K562 (cell line): ENCODE measurements at regions not wholly inside any gene's neighbourhood (a gene's known extent, or its start where the extent isn't known, plus 50 kb on each side); places are given as distances from the start of the nearest gene placed in this dataset.

Experiments used
- ATAC-seq: fragments of 200-7000 bp; cut with Tn5 transposase; 3 replicates; pipeline ENCODE4 v1.9.1; 2020; ENCODE audit warnings: moderate library complexity
- BruUV-seq: library from RNA; stranded (reverse); fragments of 400-500 nt; replicated peaks from 2 replicates; lab custom pipeline; 2021; lab: Mats Ljungman, UMichigan
- CTCF ChIA-PET: fragments of 300-600 bp; formaldehyde crosslinking; extraction: SDS; loops from one replicate; lab custom pipeline; 2021; ENCODE audit warnings: low intra/inter-chr PET ratio; lab: Yijun Ruan, JAX
- POLR2A ChIA-PET: fragments of 300-600, 350-650 bp; sonication (Branson Sonifier 250); formaldehyde crosslinking; extraction: SDS; loops from one replicate; lab custom pipeline; 2021; ENCODE audit warnings: antibody characterized with exemption, inconsistent platforms; lab: Yijun Ruan, JAX
- DNase-seq, 4 experiments: peaks; one replicate each; pipeline versions ENCODE4 v3.0.0 to v3.0.0-alpha.2; 2011 to 2018; ENCODE audit warnings: low spot score in 3 of 4, mixed read lengths in 3 of 4; ENCODE audit errors: extremely low read depth in 1 of 4
- FAIRE-seq: peaks from 2 replicates; lab custom pipeline; 2011; peaks lifted over from hg19 to GRCh38; lab: Jason Lieb, UNC
- H2AFZ ChIP-seq: 2 replicates; pipeline ENCODE4 v1.6.0; 2011; ENCODE audit warnings: low read depth, low read length, control low read depth, inconsistent platforms
- H3K27ac ChIP-seq: fragments of 200-600 bp; 3 replicates; pipeline ENCODE4 v1.8.0; 2011; ENCODE audit warnings: low read depth, mild to moderate bottlenecking, control low read depth, inconsistent platforms, low read length, moderate library complexity, mixed read lengths; ENCODE audit errors: extremely low read depth
- H3K27me3 ChIP-seq, 2 experiments: fragments of 300-600 bp in 1 of 2; 2 replicates in 1 of 2; 3 replicates in 1 of 2; pipeline versions ENCODE4 v1.6.0 to v1.8.0; 2011; ENCODE audit warnings: inconsistent platforms in 2 of 2, low read length in 2 of 2, mild to moderate bottlenecking in 1 of 2, mixed read lengths in 1 of 2, moderate library complexity in 1 of 2; ENCODE audit not compliant: control insufficient read depth in 2 of 2, insufficient read depth in 2 of 2
- H3K36me3 ChIP-seq: fragments of 300-600 bp; 3 replicates; pipeline ENCODE4 v1.8.0; 2011; ENCODE audit warnings: mild to moderate bottlenecking, low read length, inconsistent platforms; ENCODE audit not compliant: control insufficient read depth, insufficient read depth
- H3K4me1 ChIP-seq, 2 experiments: fragments of 200-600 bp in 1 of 2; replicated peaks in 1 of 2; 2 replicates in 1 of 2; 3 replicates in 1 of 2; pipeline versions ENCODE4 v1.5.1 to v1.8.0; 2011; ENCODE audit warnings: inconsistent platforms in 2 of 2, low read length in 2 of 2, mild to moderate bottlenecking in 1 of 2, mixed read lengths in 1 of 2, moderate library complexity in 1 of 2; ENCODE audit not compliant: control insufficient read depth in 2 of 2, insufficient read depth in 2 of 2
- H3K4me2 ChIP-seq: 2 replicates; pipeline ENCODE4 v1.6.1; 2011; ENCODE audit warnings: low read length, control low read depth, inconsistent platforms, mixed read lengths; ENCODE audit not compliant: insufficient read depth
- H3K4me3 ChIP-seq: fragments of 200-600 bp; sonication (generic), shearing (Covaris generic); 2 replicates; pipeline ENCODE4 v1.5.1; 2016; ENCODE audit warnings: control low read depth, inconsistent platforms
- H3K79me2 ChIP-seq: fragments of 200-600 bp; 3 replicates; pipeline ENCODE4 v1.8.0; 2011; ENCODE audit warnings: low read length, inconsistent platforms; ENCODE audit not compliant: control insufficient read depth, insufficient read depth
- H3K9ac ChIP-seq, 2 experiments: 2 replicates each; pipeline versions ENCODE4 v1.6.0 to v1.6.1; 2011; ENCODE audit warnings: low read depth in 2 of 2, low read length in 2 of 2, control low read depth in 1 of 2, inconsistent platforms in 1 of 2, mild to moderate bottlenecking in 1 of 2, mixed read lengths in 1 of 2; ENCODE audit not compliant: insufficient read depth in 1 of 2
- H3K9me1 ChIP-seq: one replicate; pipeline ENCODE4 v1.6.0; 2011; ENCODE audit warnings: inconsistent platforms, mild to moderate bottlenecking, low read length, moderate library complexity; ENCODE audit not compliant: control insufficient read depth, insufficient read depth
- H3K9me3 ChIP-seq: replicated peaks from 2 replicates; pipeline ENCODE4 v1.5.1; 2011; ENCODE audit warnings: low read depth, low read length, inconsistent platforms; ENCODE audit not compliant: control insufficient read depth, insufficient read depth
- H4K20me1 ChIP-seq: replicated peaks from 2 replicates; pipeline ENCODE4 v1.6.1; 2011; ENCODE audit warnings: low read length, inconsistent platforms, mixed read lengths; ENCODE audit not compliant: control insufficient read depth, insufficient read depth
- BACH1 ChIP-seq: fragments of 200-800 bp; sonication (Bioruptor generic); IDR thresholded peaks from 2 replicates; pipeline ENCODE4 v1.6.1; 2016; ENCODE audit warnings: missing genetic modification characterization, missing compliant biosample characterization
- MAFK ChIP-seq: IDR thresholded peaks from 2 replicates; pipeline ENCODE4 v1.6.1; 2011; ENCODE audit warnings: low read length, improper control_type of control experiment
- PCBP1 ChIP-seq: fragments of 200-400 bp; formaldehyde crosslinking; IDR thresholded peaks from 2 replicates; pipeline ENCODE4 v1.6.1; 2018; ENCODE audit warnings: mild to moderate bottlenecking, low read depth, low read length; ENCODE audit not compliant: poor library complexity, severe bottlenecking
- POLR2AphosphoS2 ChIP-seq: IDR thresholded peaks from 2 replicates; pipeline ENCODE4 v1.6.1; 2012; ENCODE audit warnings: low read length, improper control_type of control experiment
- RFX1 ChIP-seq: fragments of 450-650 bp; IDR thresholded peaks from 2 replicates; pipeline ENCODE4 v1.6.1; 2016; ENCODE audit warnings: mild to moderate bottlenecking, moderate library complexity
- SMARCC2 ChIP-seq: fragments of 450-650 bp; IDR thresholded peaks from 2 replicates; pipeline ENCODE4 v1.6.1; 2017; ENCODE audit warnings: antibody characterized with exemption, moderate library complexity, mild to moderate bottlenecking, low read depth
- SRSF7 ChIP-seq: fragments of 200-400 bp; formaldehyde crosslinking; optimal IDR thresholded peaks from 2 replicates; pipeline ENCODE3; 2017; ENCODE audit warnings: mild to moderate bottlenecking, low read depth, low read length
- TRIM24 ChIP-seq, 2 experiments: fragments of 450-650 bp; IDR thresholded peaks; 2 replicates each; pipeline ENCODE4 v1.6.1; 2016
- ZNF224 ChIP-seq: sonication (generic); formaldehyde crosslinking; IDR thresholded peaks from 2 replicates; pipeline ENCODE4 v1.8.0; 2022; ENCODE audit warnings: mild to moderate bottlenecking, missing genetic modification reagents
- WGBS: fragments of 100-300 bp; shearing (Covaris generic); methylation state at CpG from one replicate; pipeline ENCODE4 v1.1.6; 2016; ENCODE audit warnings: low coverage, mixed read lengths; ENCODE audit not compliant: insufficient coverage; ENCODE audit errors: missing lambda C conversion rate; 5-methylcytosine and 5-hydroxymethylcytosine counted together
- in situ Hi-C: fragments of 300-500 bp; cut with MboI; formaldehyde crosslinking; loops from 4 replicates; pipeline ENCODE4 v1.15.0; 2018; ENCODE audit warnings: inconsistent platforms, mixed read lengths
- intact Hi-C: fragments of 100-400 bp; cut with micrococcal nuclease; formaldehyde crosslinking; loops from 2 replicates; pipeline ENCODE4 v1.14.2; 2022
- TF ChIP-seq, protein P1 (sequence below), 2 experiments: IDR thresholded peaks in 1 of 2; conservative IDR thresholded peaks in 1 of 2; 2 replicates each; pipeline ENCODE4 v1.6.1; 2016; ENCODE audit warnings: low read depth in 2 of 2, mild to moderate bottlenecking in 1 of 2, missing compliant biosample characterization in 1 of 2, missing genetic modification characterization in 1 of 2, moderate library complexity in 1 of 2

DNA sequence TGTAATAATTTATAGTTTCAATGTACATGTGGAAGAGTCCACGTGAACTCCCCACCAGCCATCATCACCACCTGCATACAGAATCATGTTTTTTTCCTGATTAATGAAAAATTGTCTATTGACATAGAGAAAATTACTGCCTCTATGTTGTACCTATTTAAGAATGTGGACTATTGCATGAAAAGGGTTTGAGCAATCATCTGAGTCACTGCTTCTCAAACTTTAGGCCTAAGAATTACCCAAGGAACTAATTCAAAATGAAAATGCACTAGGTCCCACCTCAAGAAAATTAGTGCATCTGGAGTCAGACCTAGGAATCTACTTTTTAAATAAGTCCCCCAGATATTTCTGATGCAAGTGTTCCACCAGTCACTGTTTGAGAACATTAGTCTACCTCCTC, 709.3 kb downstream of the MAT2B start:
- H4K20me1 ChIP-seq: no peaks in the 10 kb centered on the region
- H3K27ac ChIP-seq: no peak overlapping the region
- no peaks in the 10 kb centered on the region for H3K79me2 ChIP-seq
- FAIRE-seq (peak; percentile 40), DNase-seq (no peak), ATAC-seq (no peak)
- in situ Hi-C loops: no loop called here
- H3K27me3 ChIP-seq: no peaks in the 10 kb centered on the region
- no peak overlapping the region for H3K4me2 ChIP-seq
- H3K9me1 ChIP-seq: no peaks in the 10 kb centered on the region
- no peaks in the 10 kb centered on the region for H3K36me3 ChIP-seq
- H3K4me1 ChIP-seq: no peaks in the 10 kb centered on the region
- TF ChIP-seq MAFK (no peak), PCBP1 (no peak), SMARCC2 (no peak), TRIM24 (IDR thresholded peaks at IDR 0.05) (no peak), RFX1 (no peak), SRSF7 (no peak), BACH1 (no peak), ZNF224 (CRISPR knock-in tag) (no peak), POLR2AphosphoS2 (no peak)
- TF ChIP-seq, protein P1, sequence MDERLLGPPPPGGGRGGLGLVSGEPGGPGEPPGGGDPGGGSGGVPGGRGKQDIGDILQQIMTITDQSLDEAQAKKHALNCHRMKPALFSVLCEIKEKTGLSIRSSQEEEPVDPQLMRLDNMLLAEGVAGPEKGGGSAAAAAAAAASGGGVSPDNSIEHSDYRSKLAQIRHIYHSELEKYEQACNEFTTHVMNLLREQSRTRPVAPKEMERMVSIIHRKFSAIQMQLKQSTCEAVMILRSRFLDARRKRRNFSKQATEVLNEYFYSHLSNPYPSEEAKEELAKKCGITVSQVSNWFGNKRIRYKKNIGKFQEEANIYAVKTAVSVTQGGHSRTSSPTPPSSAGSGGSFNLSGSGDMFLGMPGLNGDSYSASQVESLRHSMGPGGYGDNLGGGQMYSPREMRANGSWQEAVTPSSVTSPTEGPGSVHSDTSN (CRISPR knock-in tag; IDR thresholded peaks at IDR 0.05; ENCODE audit: low read depth): no peak
- TF ChIP-seq, protein P1 (tag; conservative IDR thresholded peaks at IDR 0.05; ENCODE audit: low read depth): no peak
- 18% methylated on average over 1 of the region's 1 CpG for WGBS
- BruUV-seq: no TSS peak
- POLR2A ChIA-PET: no interaction called here
- H3K9ac ChIP-seq: no peak overlapping the region
- no peaks in the 10 kb centered on the region for H3K9me3 ChIP-seq
- no peak overlapping the region for H2AFZ ChIP-seq
- no peak overlapping the region for H3K4me3 ChIP-seq
- intact Hi-C loops: no loop called here
- CTCF ChIA-PET: no interaction called here
